Natural killer cell (primary cell): ENCODE measurements at regions not wholly inside any gene's neighbourhood (a gene's known extent, or its start where the extent isn't known, plus 50 kb on each side); places are given as distances from the start of the nearest gene placed in this dataset.
A peak's percentile ranks its signal among the peaks of the same experiment; 100 is the strongest.

Source experiments
- ATAC-seq, 3 donors: fragments of 150-1000 bp in 2 of 3; fragments of 200-7000 bp in 1 of 3; cut with Tn5 transposase; 1 replicate in 1 of 3; 2 replicates in 2 of 3; pipeline ENCODE4 v1.10.0; 2021; ENCODE audit warnings: mild to moderate bottlenecking in 2 of 3, moderate library complexity in 2 of 3
- DNase-seq, 2 donors: peaks; one replicate each; pipeline versions ENCODE4 v3.0.0 to v3.0.0-alpha.2; 2013 to 2021; ENCODE audit warnings: mixed read lengths in 1 of 2
- H3K27ac ChIP-seq: one replicate; pipeline ENCODE4 v1.5.1; 2013; ENCODE audit warnings: mild to moderate bottlenecking, low read length
- H3K27me3 ChIP-seq: one replicate; pipeline ENCODE4 v1.6.1; 2013; ENCODE audit warnings: low read length; ENCODE audit not compliant: control insufficient read depth, insufficient read depth
- H3K36me3 ChIP-seq: one replicate; pipeline ENCODE4 v1.6.1; 2013; ENCODE audit warnings: low read length; ENCODE audit not compliant: control insufficient read depth, insufficient read depth
- H3K4me1 ChIP-seq: one replicate; pipeline ENCODE4 v1.6.1; 2013; ENCODE audit warnings: low read length; ENCODE audit not compliant: control insufficient read depth, insufficient read depth
- H3K4me3 ChIP-seq: one replicate; pipeline ENCODE4 v1.5.1; 2013; ENCODE audit warnings: low read length
- H3K9me3 ChIP-seq: one replicate; pipeline ENCODE4 v1.6.1; 2013; ENCODE audit warnings: low read length; ENCODE audit not compliant: control insufficient read depth, insufficient read depth
- H3K27ac Mint-ChIP-seq, 2 donors: one replicate each; pipeline ENCODE4 v1.8.0; 2022; ENCODE audit warnings: mild to moderate bottlenecking in 2 of 2, mixed read lengths in 2 of 2, moderate library complexity in 1 of 2
- H3K27me3 Mint-ChIP-seq, 2 donors: one replicate each; pipeline ENCODE4 v1.8.0; 2022; ENCODE audit warnings: low read depth in 2 of 2, mixed read lengths in 2 of 2
- H3K36me3 Mint-ChIP-seq: one replicate; pipeline ENCODE4 v1.8.0; 2022; ENCODE audit warnings: mixed read lengths
- H3K4me1 Mint-ChIP-seq, 2 donors: one replicate each; pipeline ENCODE4 v1.8.0; 2022; ENCODE audit warnings: mixed read lengths in 2 of 2
- H3K4me3 Mint-ChIP-seq: one replicate; pipeline ENCODE4 v1.8.0; 2022; ENCODE audit warnings: mild to moderate bottlenecking, moderate library complexity, mixed read lengths
- H3K9me3 Mint-ChIP-seq, 2 donors: one replicate each; pipeline ENCODE4 v1.8.0; 2022; ENCODE audit warnings: mixed read lengths in 2 of 2
- WGBS: methylation state at CpG from one replicate; pipeline ENCODE4 v1.1.7; 2013; ENCODE audit warnings: missing lambda C conversion rate; ENCODE audit not compliant: insufficient coverage; 5-methylcytosine and 5-hydroxymethylcytosine counted together
- intact Hi-C: fragments of 100-400 bp; cut with micrococcal nuclease; formaldehyde crosslinking; loops from one replicate; pipeline ENCODE4 v1.14.2; 2022
- TF ChIP-seq, protein P1 (sequence below): fragments of 200-600 bp; IDR thresholded peaks from one replicate; pipeline ENCODE4 v1.8.0; 2022; ENCODE audit warnings: antibody characterized with exemption

DNA sequence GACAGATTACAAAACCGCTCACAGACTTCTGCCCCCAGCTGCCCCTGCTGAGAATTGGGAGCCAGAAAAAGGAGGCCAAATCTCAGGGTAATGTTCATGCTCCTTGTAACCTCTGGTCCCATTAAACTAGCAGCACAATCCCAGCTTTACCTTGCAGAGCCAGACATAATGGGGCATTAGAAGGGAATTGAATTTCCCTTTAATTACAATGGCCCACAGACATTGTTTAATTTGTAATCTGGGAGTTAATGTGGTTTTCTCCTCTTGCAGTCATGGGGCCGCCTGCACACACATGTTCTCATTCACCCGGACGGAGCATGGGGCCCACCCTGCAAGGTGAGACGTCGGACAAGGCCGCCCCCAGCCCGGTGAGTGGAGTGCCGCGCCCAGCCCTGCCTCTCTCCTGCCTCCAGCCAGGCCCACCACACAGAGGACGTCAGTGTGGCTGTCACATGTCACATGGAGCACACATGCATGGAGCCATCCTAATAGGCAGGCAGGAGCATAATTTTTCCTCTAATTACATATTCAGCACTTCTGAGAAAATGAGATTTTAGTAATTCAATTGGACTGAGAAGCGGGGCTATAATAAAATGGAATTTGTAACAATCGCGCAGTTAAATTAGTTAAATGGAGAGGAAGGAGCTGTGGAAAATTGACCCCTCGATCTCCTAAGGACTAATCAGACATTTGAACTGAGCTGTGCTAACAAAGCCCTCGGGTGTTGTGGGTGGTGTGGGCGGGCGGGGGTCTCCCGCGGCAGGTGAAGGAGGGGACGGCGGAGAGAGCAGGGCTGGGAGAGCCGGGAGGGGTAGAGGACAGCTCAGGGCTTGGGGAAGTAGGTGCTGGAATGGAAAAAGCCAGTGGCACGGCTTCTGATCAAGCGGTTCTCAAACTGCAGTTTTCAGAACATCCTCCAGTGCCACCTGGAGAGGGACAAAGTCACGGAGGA lies 87.7 kb downstream of the ENGASE start:
- H3K4me3 ChIP-seq = no peak overlapping the region
- Mint-ChIP-seq H3K9me3 (no peaks in the 10 kb centered on the region), H3K4me3 (no peak overlapping the region), H3K27me3 (no peaks in the 10 kb centered on the region), H3K36me3 (no peaks in the 10 kb centered on the region), H3K4me1 (peaks cover 0 to 10% of the 10 kb centered on the region in 2 donors), H3K27ac (no peak overlapping the region)
- no peak for DNase-seq
- H3K4me1 ChIP-seq = no peaks in the 10 kb centered on the region
- H3K27me3 ChIP-seq = no peaks in the 10 kb centered on the region
- intact Hi-C loops = no loop called here
- H3K9me3 ChIP-seq = no peaks in the 10 kb centered on the region
- WGBS = 87% methylated on average over 26 of the region's 26 CpGs
- no peaks in the 10 kb centered on the region for H3K36me3 ChIP-seq
- TF ChIP-seq, protein P1, sequence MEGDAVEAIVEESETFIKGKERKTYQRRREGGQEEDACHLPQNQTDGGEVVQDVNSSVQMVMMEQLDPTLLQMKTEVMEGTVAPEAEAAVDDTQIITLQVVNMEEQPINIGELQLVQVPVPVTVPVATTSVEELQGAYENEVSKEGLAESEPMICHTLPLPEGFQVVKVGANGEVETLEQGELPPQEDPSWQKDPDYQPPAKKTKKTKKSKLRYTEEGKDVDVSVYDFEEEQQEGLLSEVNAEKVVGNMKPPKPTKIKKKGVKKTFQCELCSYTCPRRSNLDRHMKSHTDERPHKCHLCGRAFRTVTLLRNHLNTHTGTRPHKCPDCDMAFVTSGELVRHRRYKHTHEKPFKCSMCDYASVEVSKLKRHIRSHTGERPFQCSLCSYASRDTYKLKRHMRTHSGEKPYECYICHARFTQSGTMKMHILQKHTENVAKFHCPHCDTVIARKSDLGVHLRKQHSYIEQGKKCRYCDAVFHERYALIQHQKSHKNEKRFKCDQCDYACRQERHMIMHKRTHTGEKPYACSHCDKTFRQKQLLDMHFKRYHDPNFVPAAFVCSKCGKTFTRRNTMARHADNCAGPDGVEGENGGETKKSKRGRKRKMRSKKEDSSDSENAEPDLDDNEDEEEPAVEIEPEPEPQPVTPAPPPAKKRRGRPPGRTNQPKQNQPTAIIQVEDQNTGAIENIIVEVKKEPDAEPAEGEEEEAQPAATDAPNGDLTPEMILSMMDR = no peak
- H3K27ac ChIP-seq = no peak overlapping the region
- ATAC-seq = no peak

DNA sequence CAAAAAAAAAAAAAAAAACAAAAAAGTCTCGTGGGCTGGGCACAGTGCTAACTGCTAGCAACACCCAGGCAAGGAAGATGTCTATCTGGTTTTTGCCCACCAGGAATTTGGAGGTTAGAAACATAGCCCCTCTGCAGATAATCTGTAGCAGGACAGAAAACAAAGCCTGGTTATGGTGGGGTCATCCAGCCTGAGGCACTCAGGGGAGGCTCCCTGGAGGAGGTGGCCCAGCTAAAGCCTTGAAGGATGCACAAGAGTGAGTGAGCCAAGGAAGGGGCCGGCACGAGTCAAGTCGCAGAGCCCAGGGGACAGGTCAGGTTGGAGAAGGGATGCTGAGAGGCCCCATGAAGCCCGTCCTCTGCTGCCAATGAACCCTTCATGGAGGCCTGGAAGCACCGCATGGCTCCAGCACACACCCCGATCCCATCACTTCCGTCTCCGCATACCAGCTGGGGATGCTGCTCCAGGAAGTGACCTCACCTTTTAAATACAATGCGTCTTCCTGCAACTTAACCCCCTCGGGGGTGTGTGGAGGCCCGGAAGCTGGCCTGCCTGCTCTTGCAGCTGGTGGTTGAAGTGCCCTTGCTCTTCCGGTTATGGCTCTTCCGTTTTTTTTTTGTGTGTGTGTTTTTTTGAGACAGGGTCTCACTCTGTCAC lies 86.5 kb downstream of the ENGASE start:
- no peaks in the 10 kb centered on the region for H3K36me3 Mint-ChIP-seq
- ATAC-seq = peak in 1 of 3 donors; percentile 32

DNA sequence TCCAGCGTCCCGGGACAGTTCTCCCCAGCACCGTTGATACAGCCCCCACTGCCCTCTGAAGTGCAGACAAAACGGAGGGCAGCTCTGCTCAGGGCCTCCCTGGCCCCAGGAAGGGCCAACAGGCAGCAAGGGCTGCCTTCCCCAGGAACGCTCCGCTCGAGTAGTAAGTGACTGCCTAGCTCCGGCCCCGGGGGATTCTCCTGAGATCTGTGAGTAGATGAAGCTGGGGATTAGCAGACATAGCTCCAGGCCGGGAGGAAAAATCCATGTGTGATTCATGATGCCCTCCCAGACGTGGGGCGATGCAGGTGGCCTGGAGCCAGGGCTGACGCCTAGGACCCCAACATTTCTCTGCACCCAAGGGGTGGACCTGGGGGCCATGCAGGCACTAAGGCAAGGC lies 85.3 kb downstream of the ENGASE start:
- Histone ChIP-seq H3K4me3 (no peak overlapping the region), H3K36me3 (no peaks in the 10 kb centered on the region), H3K27me3 (no peaks in the 10 kb centered on the region), H3K9me3 (no peaks in the 10 kb centered on the region), H3K27ac (no peak overlapping the region), H3K4me1 (no peaks in the 10 kb centered on the region)
- DNase-seq (no peak), ATAC-seq (no peak)
- H3K4me1 Mint-ChIP-seq = peaks cover 0 to 10% of the 10 kb centered on the region in 2 donors
- H3K4me3 Mint-ChIP-seq = no peak overlapping the region
- 88% methylated on average over 13 of the region's 13 CpGs for WGBS
- no peaks in the 10 kb centered on the region for H3K9me3 Mint-ChIP-seq
- no peaks in the 10 kb centered on the region for H3K27me3 Mint-ChIP-seq
- H3K36me3 Mint-ChIP-seq = no peaks in the 10 kb centered on the region
- H3K27ac Mint-ChIP-seq = no peak overlapping the region
- TF ChIP-seq, protein P1 = no peak
- intact Hi-C loops = no loop called here

More for the DNA sequence above, 86.5 kb downstream of the ENGASE start:
- 42% methylated on average over 14 of the region's 14 CpGs for WGBS
- H3K27ac ChIP-seq = no peak overlapping the region
- TF ChIP-seq, protein P1 = no peak
- no peaks in the 10 kb centered on the region for H3K4me1 ChIP-seq
- H3K27me3 ChIP-seq = no peaks in the 10 kb centered on the region
- peak in 1 of 2 donors; percentile 29 for DNase-seq
- Mint-ChIP-seq H3K9me3 (no peaks in the 10 kb centered on the region), H3K27me3 (no peaks in the 10 kb centered on the region), H3K27ac (no peak overlapping the region), H3K4me3 (no peak overlapping the region), H3K4me1 (peaks cover 0 to 10% of the 10 kb centered on the region in 2 donors)
- intact Hi-C loops = no loop called here
- no peaks in the 10 kb centered on the region for H3K9me3 ChIP-seq
- no peaks in the 10 kb centered on the region for H3K36me3 ChIP-seq
- H3K4me3 ChIP-seq = no peak overlapping the region
